Glutamatergic neuron (in vitro differentiated cells): ENCODE measurements at regions not wholly inside any gene's neighbourhood (a gene's known extent, or its start where the extent isn't known, plus 50 kb on each side); places are given as distances from the start of the nearest gene placed in this dataset.
"Not testable (repeated sequence)": the region's sequence is repeated elsewhere in the genome, so short reads cannot be mapped to it uniquely, and the experiment has no call there.

Experiments
- DNase-seq: peaks from one replicate; pipeline ENCODE4 v3.0.0; 2022
- H3K27ac Mint-ChIP-seq: one replicate; pipeline ENCODE4 v1.8.0; 2020; ENCODE audit warnings: mild to moderate bottlenecking, mixed read lengths, inconsistent platforms; ENCODE audit not compliant: unreplicated experiment
- H3K27me3 Mint-ChIP-seq: one replicate; pipeline ENCODE4 v1.8.0; 2020; ENCODE audit warnings: mild to moderate bottlenecking, moderate library complexity, mixed read lengths, inconsistent platforms; ENCODE audit not compliant: unreplicated experiment
- H3K36me3 Mint-ChIP-seq: one replicate; pipeline ENCODE4 v1.8.0; 2020; ENCODE audit warnings: mild to moderate bottlenecking, mixed read lengths, inconsistent platforms; ENCODE audit not compliant: unreplicated experiment
- H3K4me1 Mint-ChIP-seq: one replicate; pipeline ENCODE4 v1.8.0; 2020; ENCODE audit warnings: mild to moderate bottlenecking, low read depth, mixed read lengths, inconsistent platforms; ENCODE audit not compliant: unreplicated experiment
- H3K4me3 Mint-ChIP-seq: one replicate; pipeline ENCODE4 v1.8.0; 2020; ENCODE audit warnings: mild to moderate bottlenecking, mixed read lengths, inconsistent platforms; ENCODE audit not compliant: unreplicated experiment
- H3K9me3 Mint-ChIP-seq: one replicate; pipeline ENCODE4 v1.8.0; 2020; ENCODE audit warnings: mild to moderate bottlenecking, moderate library complexity, mixed read lengths, inconsistent platforms; ENCODE audit not compliant: unreplicated experiment
- CTCF ChIP-seq: fragments of 200-600 bp; sonication (generic); IDR thresholded peaks from one replicate; pipeline ENCODE4 v1.5.0; 2021; ENCODE audit not compliant: partially characterized antibody, unreplicated experiment

- H3K4me1 Mint-ChIP-seq, result no peaks in the 10 kb centered on the region
- H3K9me3 Mint-ChIP-seq, result no peaks in the 10 kb centered on the region
- H3K4me3 Mint-ChIP-seq, result no peak overlapping the region
- no peak for TF ChIP-seq CTCF
- H3K36me3 Mint-ChIP-seq, result no peaks in the 10 kb centered on the region
- DNase-seq, result no peak
- no peaks in the 10 kb centered on the region for H3K27me3 Mint-ChIP-seq
- H3K27ac Mint-ChIP-seq, result no peak overlapping the region
Observed at GRCh38 chr6:78533876-78534275, 333.5 kb upstream of the IRAK1BP1 start.

- Mint-ChIP-seq H3K4me3 (no peak overlapping the region), H3K9me3 (no peaks in the 10 kb centered on the region), H3K27me3 (no peaks in the 10 kb centered on the region), H3K36me3 (no peaks in the 10 kb centered on the region), H3K4me1 (no peaks in the 10 kb centered on the region), H3K27ac (no peak overlapping the region)
- TF ChIP-seq CTCF, result no peak
- no peak for DNase-seq
Observed at GRCh38 chr6:78538002-78538401, 329.3 kb upstream of the IRAK1BP1 start.

GRCh38 chr6:78547636-78548035 is 319.7 kb upstream of the IRAK1BP1 start:
- DNase-seq, H3K4me1 Mint-ChIP-seq, H3K27ac Mint-ChIP-seq, H3K36me3 Mint-ChIP-seq, H3K4me3 Mint-ChIP-seq, H3K27me3 Mint-ChIP-seq, H3K9me3 Mint-ChIP-seq: not testable (repeated sequence)

GRCh38 chr6:78551361-78551760 is 316.0 kb upstream of the IRAK1BP1 start:
- Mint-ChIP-seq H3K4me3 (no peak overlapping the region), H3K27me3 (peaks cover 3% of the 10 kb centered on the region)

GRCh38 chr6:78552435-78552834 is 314.9 kb upstream of the IRAK1BP1 start:
- Mint-ChIP-seq H3K4me1 (no peaks in the 10 kb centered on the region), H3K9me3 (peaks cover 2% of the 10 kb centered on the region), H3K27me3 (peaks cover 1% of the 10 kb centered on the region), H3K4me3 (no peak overlapping the region), H3K36me3 (peaks cover 17% of the 10 kb centered on the region), H3K27ac (no peak overlapping the region)
- TF ChIP-seq CTCF, result no peak
- DNase-seq, result no peak

More at GRCh38 chr6:78551361-78551760, 316.0 kb upstream of the IRAK1BP1 start:
- Mint-ChIP-seq H3K9me3 (peaks cover 2% of the 10 kb centered on the region), H3K27ac (no peak overlapping the region), H3K4me1 (no peaks in the 10 kb centered on the region), H3K36me3 (peaks cover 8% of the 10 kb centered on the region)
- no peak for DNase-seq
- no peak for TF ChIP-seq CTCF

- TF ChIP-seq CTCF, result no peak
- DNase-seq, result no peak
- peaks cover 17% of the 10 kb centered on the region for H3K36me3 Mint-ChIP-seq
- H3K9me3 Mint-ChIP-seq, result peaks cover 2% of the 10 kb centered on the region
- no peaks in the 10 kb centered on the region for H3K4me1 Mint-ChIP-seq
- no peak overlapping the region for H3K4me3 Mint-ChIP-seq
- H3K27ac Mint-ChIP-seq, result no peak overlapping the region
- H3K27me3 Mint-ChIP-seq, result peaks cover 1% of the 10 kb centered on the region
Observed at GRCh38 chr6:78554341-78554740, 313.0 kb upstream of the IRAK1BP1 start.
